NCI-H1092 (cell line): ENCODE measurements at regions not wholly inside any gene's neighbourhood (a gene's known extent, or its start where the extent isn't known, plus 50 kb on each side); places are given as distances from the start of the nearest gene placed in this dataset.
"Not testable (repeated sequence)": the region's sequence is repeated elsewhere in the genome, so short reads cannot be mapped to it uniquely, and the experiment has no call there.

Source experiments
- DNase-seq: peaks from one replicate; lab custom pipeline; 2025; lab: John Stamatoyannopoulos, UW

GRCh38 chr6:71724456-71725125, 161.8 kb upstream of the RIMS1 start:
- no peak for DNase-seq

GRCh38 chr6:71725126-71725470, 161.3 kb upstream of the RIMS1 start:
- no peak for DNase-seq

GRCh38 chr6:71726121-71726520, 160.2 kb upstream of the RIMS1 start:
- no peak for DNase-seq

GRCh38 chr6:71727632-71728294, 158.6 kb upstream of the RIMS1 start:
- no peak for DNase-seq

- DNase-seq = no peak
Observed at GRCh38 chr6:71730284-71730683, 156.1 kb upstream of the RIMS1 start.

- DNase-seq = no peak
Observed at GRCh38 chr6:71733970-71734899, 152.1 kb upstream of the RIMS1 start.

- no peak for DNase-seq
Observed at GRCh38 chr6:71737953-71738352, 148.4 kb upstream of the RIMS1 start.

- DNase-seq = no peak
Observed at GRCh38 chr6:71745525-71745924, 140.8 kb upstream of the RIMS1 start.

- DNase-seq = no peak
Observed at GRCh38 chr6:71766146-71766760, 120.1 kb upstream of the RIMS1 start.

GRCh38 chr6:71766796-71767195, 119.6 kb upstream of the RIMS1 start:
- DNase-seq = no peak

GRCh38 chr6:71768356-71768755, 118.0 kb upstream of the RIMS1 start:
- DNase-seq = no peak

- DNase-seq = no peak
Observed at GRCh38 chr6:71808865-71809264, 77.5 kb upstream of the RIMS1 start.

- no peak for DNase-seq
Observed at GRCh38 chr6:71810880-71811279, 75.5 kb upstream of the RIMS1 start.

- DNase-seq = no peak
Observed at GRCh38 chr6:71822625-71823024, 63.7 kb upstream of the RIMS1 start.

GRCh38 chr6:71832110-71832764, 54.1 kb upstream of the RIMS1 start:
- DNase-seq = not testable (repeated sequence)
